Adrenal gland (tissue), 5 donors: ENCODE measurements at regions not wholly inside any gene's neighbourhood (a gene's known extent, or its start where the extent isn't known, plus 50 kb on each side); places are given as distances from the start of the nearest gene placed in this dataset.

ENCODE experiments used
- POLR2A ChIP-seq, 2 donors: fragments of 450-650 bp; IDR thresholded peaks; one replicate each; pipeline ENCODE4 v1.6.1; 2017; ENCODE audit warnings: antibody characterized with exemption in 2 of 2, mild to moderate bottlenecking in 2 of 2, moderate library complexity in 1 of 2
- TF ChIP-seq, protein P1 (sequence below), 6 experiments: fragments of 450-650 bp in 4 of 6; fragments of 200-600 bp in 2 of 6; sonication (generic) in 1 of 6; IDR thresholded peaks; 1 replicate in 5 of 6; 2 replicates in 1 of 6; pipeline versions ENCODE4 v1.5.1 to v1.8.0; 2016 to 2021; ENCODE audit warnings: antibody characterized with exemption in 6 of 6, mild to moderate bottlenecking in 2 of 6, moderate library complexity in 1 of 6
- donor health status: DM: no; HTN: no; CAD: no.

DNA sequence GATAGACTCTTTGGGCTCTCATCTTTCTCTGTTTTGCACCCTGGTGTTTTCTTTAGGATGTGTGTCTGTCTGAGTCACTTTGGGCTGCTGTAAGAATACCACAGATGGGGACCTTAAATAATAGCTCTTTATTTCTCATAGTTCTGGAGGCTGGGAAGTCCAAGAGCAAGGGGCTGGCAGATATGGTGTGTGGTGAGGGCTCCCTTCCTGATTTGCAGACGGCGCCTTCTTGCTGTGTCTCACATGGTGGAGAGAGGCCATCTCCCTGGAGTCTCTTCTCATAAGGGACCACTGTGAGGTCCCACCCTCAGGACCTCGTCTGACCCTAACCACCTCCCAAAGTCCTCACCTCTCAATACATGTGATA, 93.7 kb upstream of the ADRA2C start:
- TF ChIP-seq, protein P1, sequence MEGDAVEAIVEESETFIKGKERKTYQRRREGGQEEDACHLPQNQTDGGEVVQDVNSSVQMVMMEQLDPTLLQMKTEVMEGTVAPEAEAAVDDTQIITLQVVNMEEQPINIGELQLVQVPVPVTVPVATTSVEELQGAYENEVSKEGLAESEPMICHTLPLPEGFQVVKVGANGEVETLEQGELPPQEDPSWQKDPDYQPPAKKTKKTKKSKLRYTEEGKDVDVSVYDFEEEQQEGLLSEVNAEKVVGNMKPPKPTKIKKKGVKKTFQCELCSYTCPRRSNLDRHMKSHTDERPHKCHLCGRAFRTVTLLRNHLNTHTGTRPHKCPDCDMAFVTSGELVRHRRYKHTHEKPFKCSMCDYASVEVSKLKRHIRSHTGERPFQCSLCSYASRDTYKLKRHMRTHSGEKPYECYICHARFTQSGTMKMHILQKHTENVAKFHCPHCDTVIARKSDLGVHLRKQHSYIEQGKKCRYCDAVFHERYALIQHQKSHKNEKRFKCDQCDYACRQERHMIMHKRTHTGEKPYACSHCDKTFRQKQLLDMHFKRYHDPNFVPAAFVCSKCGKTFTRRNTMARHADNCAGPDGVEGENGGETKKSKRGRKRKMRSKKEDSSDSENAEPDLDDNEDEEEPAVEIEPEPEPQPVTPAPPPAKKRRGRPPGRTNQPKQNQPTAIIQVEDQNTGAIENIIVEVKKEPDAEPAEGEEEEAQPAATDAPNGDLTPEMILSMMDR (IDR thresholded peaks at IDR 0.05), result no peak
- no peak for TF ChIP-seq POLR2A (IDR thresholded peaks at IDR 0.05)
